NB4 (cell line): ENCODE measurements at regions not wholly inside any gene's neighbourhood (a gene's known extent, or its start where the extent isn't known, plus 50 kb on each side); places are given as distances from the start of the nearest gene placed in this dataset.

Experiments used
- CTCF ChIP-seq: IDR thresholded peaks from one replicate; pipeline ENCODE4 v1.5.1; 2012; ENCODE audit warnings: low read depth, low read length
- POLR2A ChIP-seq: IDR thresholded peaks from 2 replicates; pipeline ENCODE4 v1.6.1; 2011; ENCODE audit warnings: mild to moderate bottlenecking; ENCODE audit not compliant: insufficient read length; ENCODE audit errors: extremely low read depth
- TF ChIP-seq, protein P1 (sequence below): IDR thresholded peaks from 2 replicates; pipeline ENCODE4 v1.6.1; 2011; ENCODE audit warnings: low read depth, low read length

GRCh38 chr5:33312571-33313549 is 127.9 kb upstream of the TARS1 start:
- TF ChIP-seq POLR2A (no peak), CTCF (no peak)
- TF ChIP-seq, protein P1, sequence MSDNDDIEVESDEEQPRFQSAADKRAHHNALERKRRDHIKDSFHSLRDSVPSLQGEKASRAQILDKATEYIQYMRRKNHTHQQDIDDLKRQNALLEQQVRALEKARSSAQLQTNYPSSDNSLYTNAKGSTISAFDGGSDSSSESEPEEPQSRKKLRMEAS = no peak
